ENCODE measurements at regions not wholly inside any gene's neighbourhood (a gene's known extent, or its start where the extent isn't known, plus 50 kb on each side); places are given as distances from the start of the nearest gene placed in this dataset.

DNA sequence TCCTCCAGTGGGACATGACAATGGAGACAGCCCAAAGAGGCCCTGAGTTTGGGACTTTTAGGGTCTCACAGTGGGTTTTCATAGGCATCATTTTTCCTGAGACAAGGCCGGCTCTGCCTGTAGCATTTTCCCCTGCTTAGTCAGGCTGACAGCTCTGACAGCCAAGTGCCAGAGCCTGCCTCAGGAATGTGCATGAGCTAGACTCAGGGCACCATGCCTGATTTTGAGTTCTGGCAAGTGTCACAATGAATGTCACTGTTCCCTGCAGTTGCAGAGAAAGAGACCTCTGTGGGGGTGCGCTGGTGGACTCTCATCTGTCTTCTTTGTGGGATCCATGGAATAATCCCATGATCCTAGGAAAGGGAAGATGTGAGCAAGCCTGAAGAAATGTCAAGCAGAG, 343.3 kb upstream of the TSPY4 start:
- Histone ChIP-seq H3K9me3 (replicated peaks) (no peaks in the 10 kb centered on the region), H3K4me3 (no peak overlapping the region), H3K27ac (replicated peaks) (peak overlapping the region; percentile 71), H3K27me3 (ENCODE audit: low read depth) (no peaks in the 10 kb centered on the region), H3K4me1 (no peaks in the 10 kb centered on the region), H3K36me3 (no peaks in the 10 kb centered on the region)
- TF ChIP-seq, protein P1, sequence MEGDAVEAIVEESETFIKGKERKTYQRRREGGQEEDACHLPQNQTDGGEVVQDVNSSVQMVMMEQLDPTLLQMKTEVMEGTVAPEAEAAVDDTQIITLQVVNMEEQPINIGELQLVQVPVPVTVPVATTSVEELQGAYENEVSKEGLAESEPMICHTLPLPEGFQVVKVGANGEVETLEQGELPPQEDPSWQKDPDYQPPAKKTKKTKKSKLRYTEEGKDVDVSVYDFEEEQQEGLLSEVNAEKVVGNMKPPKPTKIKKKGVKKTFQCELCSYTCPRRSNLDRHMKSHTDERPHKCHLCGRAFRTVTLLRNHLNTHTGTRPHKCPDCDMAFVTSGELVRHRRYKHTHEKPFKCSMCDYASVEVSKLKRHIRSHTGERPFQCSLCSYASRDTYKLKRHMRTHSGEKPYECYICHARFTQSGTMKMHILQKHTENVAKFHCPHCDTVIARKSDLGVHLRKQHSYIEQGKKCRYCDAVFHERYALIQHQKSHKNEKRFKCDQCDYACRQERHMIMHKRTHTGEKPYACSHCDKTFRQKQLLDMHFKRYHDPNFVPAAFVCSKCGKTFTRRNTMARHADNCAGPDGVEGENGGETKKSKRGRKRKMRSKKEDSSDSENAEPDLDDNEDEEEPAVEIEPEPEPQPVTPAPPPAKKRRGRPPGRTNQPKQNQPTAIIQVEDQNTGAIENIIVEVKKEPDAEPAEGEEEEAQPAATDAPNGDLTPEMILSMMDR (IDR thresholded peaks at IDR 0.05; ENCODE audit: borderline replicate concordance) = no peak
- intact Hi-C loops (cut with micrococcal nuclease) = no loop called here
- DNase-seq = peak; percentile 37

DNA sequence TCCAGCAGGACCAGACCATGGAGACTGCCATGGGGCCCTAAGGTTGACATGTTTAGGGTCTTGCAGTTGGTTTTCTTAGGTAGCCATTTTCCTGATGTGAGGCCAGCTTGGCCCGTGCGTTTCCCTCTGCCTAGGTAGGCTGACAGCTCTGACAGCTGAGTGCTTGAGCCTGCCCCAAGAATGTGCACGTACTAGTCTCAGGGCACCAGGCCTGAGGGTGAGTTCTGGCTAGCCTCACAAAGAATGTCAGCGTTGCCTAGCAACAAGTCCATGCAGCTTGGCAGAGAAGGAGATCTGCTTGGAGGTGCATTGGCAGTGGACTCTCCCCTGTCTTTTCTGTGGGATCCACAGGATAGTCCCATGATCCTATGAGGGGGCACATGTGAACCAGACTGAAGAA, 336.0 kb upstream of the TSPY4 start:
- H3K27me3 ChIP-seq (ENCODE audit: low read depth) = no peaks in the 10 kb centered on the region
- TF ChIP-seq, protein P1 (IDR thresholded peaks at IDR 0.05; ENCODE audit: borderline replicate concordance) = no peak
- H3K4me1 ChIP-seq = no peaks in the 10 kb centered on the region
- H3K9me3 ChIP-seq (replicated peaks) = no peaks in the 10 kb centered on the region
- peak; percentile 39 for DNase-seq
- no peaks in the 10 kb centered on the region for H3K36me3 ChIP-seq
- H3K4me3 ChIP-seq = no peak overlapping the region
- H3K27ac ChIP-seq (replicated peaks) = peak overlapping the region; percentile 54
- intact Hi-C loops (cut with micrococcal nuclease) = no loop called here

DNA sequence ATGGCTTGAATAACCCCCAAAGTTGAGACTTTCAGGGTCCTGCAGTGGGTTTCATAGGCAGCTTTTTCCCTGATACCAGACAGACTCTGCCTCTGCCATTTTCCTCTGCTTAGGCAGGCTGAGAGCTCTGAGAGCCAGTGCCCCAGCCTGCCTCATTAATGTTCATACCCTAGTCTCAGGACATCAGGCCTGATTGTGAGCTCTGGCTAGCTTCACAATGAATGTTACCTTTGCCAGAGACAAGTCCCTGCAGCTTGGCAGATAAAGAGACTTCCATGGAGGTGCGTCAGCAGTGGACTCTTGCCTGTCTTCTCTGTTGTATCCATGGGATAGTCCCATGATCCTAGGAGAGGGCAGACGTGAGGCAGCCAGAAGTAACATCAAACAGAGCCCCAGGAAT, 333.5 kb upstream of the TSPY4 start:
- no peaks in the 10 kb centered on the region for H3K36me3 ChIP-seq
- no peaks in the 10 kb centered on the region for H3K9me3 ChIP-seq (replicated peaks)
- H3K4me3 ChIP-seq = no peak overlapping the region
- H3K27ac ChIP-seq (replicated peaks) = peak overlapping the region; percentile 16
- intact Hi-C loops (cut with micrococcal nuclease) = no loop called here
- TF ChIP-seq, protein P1 (IDR thresholded peaks at IDR 0.05; ENCODE audit: borderline replicate concordance) = no peak
- no peaks in the 10 kb centered on the region for H3K27me3 ChIP-seq (ENCODE audit: low read depth)
- no peaks in the 10 kb centered on the region for H3K4me1 ChIP-seq
- peak; percentile 13 for DNase-seq

DNA sequence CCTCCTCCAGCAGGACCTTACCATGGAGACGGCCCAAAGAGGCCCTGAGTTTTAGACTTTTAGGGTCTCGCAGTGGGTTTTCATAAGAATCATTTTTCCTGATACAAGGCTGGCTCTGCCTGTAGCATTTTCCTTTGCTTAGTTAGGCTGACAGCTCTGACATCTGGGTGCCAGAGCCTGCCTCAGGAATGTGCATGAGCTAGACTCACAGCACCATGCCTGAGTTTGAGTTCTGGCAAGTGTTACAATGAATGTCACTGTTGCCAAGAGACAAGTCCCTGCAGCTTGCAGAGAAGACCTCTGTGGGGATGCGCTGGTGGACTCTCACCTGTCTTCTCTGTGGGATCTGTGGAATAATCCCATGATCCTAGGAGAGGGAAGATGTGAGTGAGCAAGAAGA, 328.6 kb upstream of the TSPY4 start:
- DNase-seq = no peak
- no peaks in the 10 kb centered on the region for H3K9me3 ChIP-seq (replicated peaks)
- no peak overlapping the region for H3K4me3 ChIP-seq
- no peaks in the 10 kb centered on the region for H3K36me3 ChIP-seq
- TF ChIP-seq, protein P1 (IDR thresholded peaks at IDR 0.05; ENCODE audit: borderline replicate concordance) = no peak
- H3K27me3 ChIP-seq (ENCODE audit: low read depth) = no peaks in the 10 kb centered on the region
- H3K4me1 ChIP-seq = no peaks in the 10 kb centered on the region
- no peak overlapping the region for H3K27ac ChIP-seq (replicated peaks)
- intact Hi-C loops (cut with micrococcal nuclease) = no loop called here

DNA sequence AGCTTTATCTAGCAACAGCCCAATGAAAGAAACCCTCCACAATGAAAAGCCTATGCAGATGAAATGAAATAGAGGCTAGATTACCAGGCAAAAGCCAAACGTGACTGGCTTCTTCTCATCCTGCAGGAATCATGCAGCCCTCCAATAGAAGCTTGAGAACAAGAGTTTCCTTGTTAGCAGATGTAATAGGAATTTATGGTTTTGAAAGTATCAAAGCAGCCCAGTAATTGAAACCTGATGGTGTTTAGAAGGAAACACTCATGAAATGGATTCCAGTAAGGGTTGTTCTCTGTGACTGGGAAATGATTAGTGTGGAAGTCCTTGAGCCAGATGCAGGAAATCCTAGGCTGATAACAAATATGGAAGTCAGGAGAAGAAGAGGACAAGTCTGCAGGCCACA, 320.3 kb upstream of the TSPY4 start:
- TF ChIP-seq, protein P1 (IDR thresholded peaks at IDR 0.05; ENCODE audit: borderline replicate concordance) = no peak
- H3K36me3 ChIP-seq = no peaks in the 10 kb centered on the region
- H3K27me3 ChIP-seq (ENCODE audit: low read depth) = no peaks in the 10 kb centered on the region
- no peaks in the 10 kb centered on the region for H3K4me1 ChIP-seq
- no peak for DNase-seq
- no peak overlapping the region for H3K4me3 ChIP-seq
- intact Hi-C loops (cut with micrococcal nuclease) = no loop called here
- H3K9me3 ChIP-seq (replicated peaks) = no peaks in the 10 kb centered on the region
- H3K27ac ChIP-seq (replicated peaks) = no peak overlapping the region

DNA sequence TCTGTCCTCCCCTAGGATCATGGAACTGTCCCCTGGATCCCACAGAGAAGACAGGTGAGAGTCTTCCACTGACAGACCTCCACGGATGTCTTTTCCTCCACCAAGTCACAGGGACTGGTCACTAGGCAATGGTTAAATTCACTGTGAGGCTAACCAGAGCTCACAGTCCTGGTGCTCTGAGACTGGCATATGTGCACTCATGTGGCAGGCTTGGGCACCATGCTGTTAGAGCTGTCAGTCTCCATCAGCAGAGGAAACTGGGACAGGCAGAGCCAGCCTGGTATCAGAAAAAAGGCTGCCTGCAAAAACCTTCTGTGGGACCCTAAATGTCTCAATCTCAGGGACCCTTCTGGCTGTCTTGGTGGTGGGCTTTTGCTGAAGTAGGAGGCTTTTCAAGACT, 318.9 kb upstream of the TSPY4 start:
- H3K9me3 ChIP-seq (replicated peaks) = no peaks in the 10 kb centered on the region
- H3K27me3 ChIP-seq (ENCODE audit: low read depth) = no peaks in the 10 kb centered on the region
- no peak overlapping the region for H3K4me3 ChIP-seq
- TF ChIP-seq, protein P1 (IDR thresholded peaks at IDR 0.05; ENCODE audit: borderline replicate concordance) = no peak
- intact Hi-C loops (cut with micrococcal nuclease) = no loop called here
- no peaks in the 10 kb centered on the region for H3K36me3 ChIP-seq
- DNase-seq = no peak
- H3K27ac ChIP-seq (replicated peaks) = no peak overlapping the region
- H3K4me1 ChIP-seq = no peaks in the 10 kb centered on the region
